HG03135 (cell line): ENCODE measurements at regions not wholly inside any gene's neighbourhood (a gene's known extent, or its start where the extent isn't known, plus 50 kb on each side); places are given as distances from the start of the nearest gene placed in this dataset.

Experiments
- ATAC-seq: cut with Tn5 transposase; IDR thresholded peaks from one replicate; pipeline ENCODE4 v1.9.1; 2021; ENCODE audit warnings: mild to moderate bottlenecking, moderate library complexity; ENCODE audit not compliant: unreplicated experiment

DNA sequence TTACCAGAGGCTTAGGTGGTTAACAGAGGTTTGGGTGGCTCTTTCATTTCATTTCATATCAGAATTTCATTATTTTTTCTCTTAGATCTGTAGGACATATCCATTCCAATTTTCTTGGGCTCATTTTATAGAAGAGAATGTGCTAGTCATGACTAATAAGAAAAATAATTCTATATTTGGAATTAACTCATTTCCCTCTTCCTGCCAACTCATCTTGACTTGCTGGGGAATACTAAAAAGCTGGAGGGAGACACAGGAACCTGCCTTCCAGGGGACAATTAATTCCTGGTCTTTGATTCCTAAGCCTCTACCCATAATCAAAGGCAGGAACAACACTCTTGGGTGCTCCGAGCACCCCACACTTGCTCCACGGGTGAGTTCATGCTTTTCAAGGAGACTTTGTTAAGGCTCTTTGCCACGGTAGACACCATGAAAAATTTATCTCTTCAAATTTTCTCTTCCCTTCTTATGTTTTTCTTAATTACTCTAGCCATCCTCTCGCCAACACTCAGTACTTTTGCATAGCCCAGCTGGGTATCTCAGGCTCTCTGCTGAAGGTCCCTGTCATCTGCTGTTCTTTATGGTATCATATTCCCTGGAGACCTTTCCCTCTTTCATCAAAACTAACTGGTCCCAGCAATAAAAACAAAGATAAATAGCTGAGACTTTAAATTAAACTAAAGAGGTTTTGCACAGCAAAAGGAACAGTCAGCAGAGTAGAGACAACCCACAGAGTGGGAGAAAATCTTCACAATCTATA lies 273.9 kb downstream of the NPR3 start:
- ATAC-seq = no peak

DNA sequence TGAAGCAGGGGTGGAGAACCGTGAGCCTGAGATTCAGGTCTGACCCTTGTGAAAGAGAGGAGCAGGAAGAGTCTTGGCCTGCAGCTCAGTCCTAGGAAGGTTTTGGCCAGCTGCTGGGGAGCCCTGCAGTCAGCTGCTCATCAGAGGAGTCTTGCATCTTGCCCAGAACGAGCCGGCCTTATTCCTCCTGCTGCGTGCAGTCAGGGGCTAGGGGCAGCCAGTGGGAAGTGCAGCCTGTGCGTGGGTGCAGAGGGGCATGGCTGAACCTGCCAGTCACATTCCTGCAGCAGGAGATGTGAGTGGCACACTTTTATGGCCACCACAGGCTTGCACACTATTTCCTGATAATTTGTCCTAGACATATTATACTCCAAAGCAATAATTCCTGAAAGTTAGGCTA lies 278.7 kb downstream of the NPR3 start:
- no peak for ATAC-seq

DNA sequence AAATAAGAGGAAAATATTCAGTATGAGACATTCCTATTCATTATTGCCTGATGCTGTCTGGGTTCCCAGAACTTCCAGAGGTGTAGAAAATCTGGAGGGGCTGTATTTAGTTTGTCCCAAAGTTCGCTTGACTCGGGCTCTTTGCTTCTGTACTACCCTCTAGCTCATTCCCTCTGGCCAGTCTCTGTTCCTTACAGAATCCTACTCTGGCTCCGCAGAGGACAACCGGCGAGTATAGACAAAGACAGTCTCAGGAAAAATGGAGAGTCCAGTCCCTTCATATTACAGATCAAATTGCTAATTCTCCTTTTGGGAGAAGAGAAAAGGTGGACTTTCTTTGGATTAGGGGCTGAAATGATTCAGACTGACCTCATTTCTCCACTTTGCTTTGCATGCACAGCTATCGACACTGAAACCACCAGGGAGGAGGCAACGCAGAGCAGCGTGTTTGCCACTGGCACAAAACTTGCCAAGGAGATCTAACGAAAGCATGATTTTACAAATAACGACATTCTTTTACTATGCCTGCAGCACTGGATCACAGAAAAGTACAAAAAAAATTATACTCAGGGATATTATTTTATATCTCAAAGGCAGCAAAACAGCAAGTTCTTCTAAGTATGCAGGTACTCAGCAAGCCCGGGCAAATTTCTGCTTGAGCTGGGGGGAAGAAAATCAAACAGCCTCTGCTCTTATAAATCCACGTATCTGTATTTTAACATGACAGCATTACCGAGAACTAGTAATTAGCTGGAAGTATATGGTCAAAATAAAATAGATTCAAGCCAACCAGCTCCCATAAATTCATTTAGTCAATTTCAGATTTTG lies 279.7 kb downstream of the NPR3 start:
- ATAC-seq = no peak

DNA sequence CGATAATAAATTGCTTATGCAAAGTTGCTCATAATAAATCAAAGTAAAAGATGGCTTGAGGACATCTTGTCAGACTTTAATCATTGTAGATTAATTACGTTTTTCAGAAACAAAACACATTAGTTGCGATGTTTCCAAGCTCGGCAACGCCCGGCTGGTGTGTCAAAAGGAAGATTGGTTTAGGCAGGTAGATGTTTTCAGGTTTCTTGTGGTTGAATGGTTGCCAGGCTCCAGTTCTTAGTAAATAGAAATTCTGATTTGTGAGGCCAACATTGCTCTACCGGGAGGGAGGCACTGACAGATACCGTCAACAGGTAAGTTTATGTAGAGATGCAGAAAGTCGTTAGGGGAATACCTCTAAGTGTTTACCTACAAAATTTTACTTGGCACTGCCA lies 280.3 kb downstream of the NPR3 start:
- no peak for ATAC-seq

DNA sequence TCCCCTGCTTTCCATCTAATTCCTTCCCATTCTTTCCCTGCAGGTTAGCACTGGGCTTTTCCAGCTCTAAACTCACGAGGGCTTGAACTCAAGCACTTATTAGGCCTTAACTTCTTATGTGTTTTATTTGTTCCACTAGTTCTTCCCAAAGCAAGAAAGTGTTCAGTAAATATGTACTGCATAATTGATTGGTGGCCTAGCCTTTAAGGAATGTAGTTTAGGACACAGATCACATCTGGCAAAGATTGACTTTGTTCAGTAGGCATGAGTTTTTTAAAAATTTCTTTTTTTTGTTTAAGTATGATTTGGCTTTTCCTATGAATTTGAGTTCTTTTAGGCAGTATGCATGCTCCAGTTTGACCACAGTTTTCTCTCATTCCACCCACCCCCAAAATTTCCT lies 285.2 kb downstream of the NPR3 start:
- no peak for ATAC-seq

DNA sequence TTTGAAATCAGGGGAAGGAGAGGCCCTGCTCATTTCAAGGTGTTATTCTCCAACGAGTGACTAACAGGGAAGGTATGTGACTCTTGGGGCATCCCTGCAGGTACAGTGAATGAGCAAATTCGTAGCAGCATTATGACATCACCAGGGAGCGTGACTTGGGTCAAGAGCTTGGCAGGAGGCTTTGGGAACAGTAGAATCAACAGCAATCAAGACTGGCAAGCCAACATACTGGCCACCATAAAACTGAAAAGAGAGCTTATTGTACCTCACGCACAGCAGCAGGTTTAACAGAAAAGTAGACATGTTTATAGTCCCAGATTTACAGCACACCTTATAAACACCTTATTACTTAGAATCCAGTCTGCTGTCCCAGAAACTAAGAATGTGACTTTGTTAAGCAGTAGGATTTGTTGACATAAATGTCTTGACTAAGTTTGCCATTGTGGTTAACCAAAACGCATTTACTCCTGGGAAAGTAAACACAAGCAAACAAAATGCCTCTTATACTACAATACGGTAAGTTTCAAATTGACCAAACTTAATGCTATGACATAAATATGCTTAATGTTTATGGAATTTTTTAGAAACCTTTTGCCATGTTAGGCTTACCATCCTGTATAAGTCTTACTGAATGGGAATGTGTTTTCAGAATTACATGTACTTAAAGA lies 297.8 kb downstream of the NPR3 start:
- no peak for ATAC-seq

DNA sequence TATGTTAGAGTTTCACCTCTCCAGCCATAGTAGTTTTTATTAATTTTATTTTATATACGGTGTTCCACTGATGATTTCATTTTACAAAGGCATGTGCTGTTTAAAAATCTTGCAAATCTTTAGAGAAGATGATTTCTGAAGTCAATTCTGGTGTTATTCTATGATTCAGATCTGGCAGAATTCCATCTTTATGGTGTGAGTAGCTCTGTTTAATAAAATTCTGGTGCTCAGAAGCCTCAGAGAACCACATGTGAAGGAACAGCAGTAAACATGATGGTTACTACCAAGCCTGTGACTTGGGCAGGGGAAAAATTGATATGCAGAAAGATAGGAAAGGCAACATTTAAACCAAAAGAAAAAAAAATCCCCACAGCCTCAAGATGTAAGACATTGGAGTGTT lies 299.7 kb downstream of the NPR3 start:
- ATAC-seq = no peak

DNA sequence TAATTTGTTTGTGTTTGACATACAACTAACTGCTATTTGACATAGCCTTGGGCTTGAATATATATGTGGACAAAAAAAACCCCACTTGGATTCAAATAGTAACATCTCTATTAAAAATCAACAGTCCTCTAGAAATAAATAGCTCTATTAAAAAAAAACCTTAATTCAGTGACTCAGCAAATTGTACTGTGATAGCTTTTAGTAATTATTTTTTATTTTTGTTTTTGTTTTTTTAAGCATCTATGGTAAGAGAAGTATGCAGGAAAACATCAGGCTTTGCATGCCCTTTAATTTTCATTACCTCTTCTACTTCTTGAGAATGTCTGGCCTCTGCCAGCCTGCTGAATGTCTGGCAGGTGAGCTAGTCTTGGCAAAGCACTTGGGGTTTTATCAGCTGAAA lies 300.7 kb downstream of the NPR3 start:
- ATAC-seq = no peak

DNA sequence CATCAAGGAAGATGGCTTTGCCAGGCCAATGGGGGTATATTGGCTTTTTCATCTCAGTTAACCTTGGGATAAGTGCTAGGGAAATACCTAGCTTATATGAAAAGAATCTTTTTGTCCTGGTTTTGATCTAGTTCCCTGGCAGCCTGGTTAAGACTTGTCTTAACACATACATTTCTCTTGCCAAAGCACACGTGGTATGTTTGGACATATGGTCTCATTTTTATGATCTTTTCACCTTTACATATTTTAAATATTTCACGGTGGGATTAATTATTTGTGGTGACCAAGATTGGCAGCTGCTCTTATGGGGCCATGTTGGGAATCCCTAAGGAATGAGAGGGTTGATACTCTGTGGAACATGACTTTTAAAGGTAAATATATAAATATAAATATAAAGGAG lies 312.5 kb downstream of the NPR3 start:
- ATAC-seq = no peak

DNA sequence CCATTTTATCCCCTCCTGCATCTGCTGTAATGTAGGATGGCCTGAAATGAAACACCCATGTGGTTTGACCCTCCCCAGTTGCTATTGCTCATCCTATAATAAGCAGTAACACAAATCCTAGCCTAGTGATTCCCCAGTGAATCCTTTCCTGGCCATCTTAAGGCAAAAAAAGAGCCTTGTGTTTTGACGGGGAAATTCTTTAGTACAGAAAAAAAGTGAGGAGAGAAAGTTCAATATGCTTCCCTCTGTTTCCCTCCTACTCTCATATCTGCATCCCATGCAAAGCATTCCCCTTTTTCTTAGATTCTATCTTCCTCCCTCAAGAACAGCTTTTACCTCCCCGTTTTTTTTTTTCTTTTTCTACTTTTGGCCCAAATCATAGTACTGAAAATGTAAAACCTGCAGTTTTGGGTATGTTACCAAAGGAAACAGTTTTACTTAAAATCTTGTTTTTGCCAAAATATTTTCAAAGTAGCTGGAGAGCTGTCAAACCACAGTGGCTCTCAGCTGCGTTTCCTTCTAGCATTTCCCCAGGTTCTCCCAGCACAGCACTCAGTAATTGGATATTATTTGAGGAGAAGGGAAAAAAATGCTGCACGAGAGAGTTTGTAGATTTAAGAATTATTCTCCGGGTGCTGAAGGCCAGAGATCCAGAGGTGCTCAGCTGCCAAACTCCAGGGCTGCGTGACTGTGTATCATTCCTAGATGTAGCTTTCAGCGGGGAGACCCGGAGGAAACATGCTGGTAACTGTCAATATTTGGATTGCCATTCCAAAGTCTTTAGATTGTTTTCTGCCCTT lies 321.4 kb downstream of the NPR3 start:
- ATAC-seq = no peak

DNA sequence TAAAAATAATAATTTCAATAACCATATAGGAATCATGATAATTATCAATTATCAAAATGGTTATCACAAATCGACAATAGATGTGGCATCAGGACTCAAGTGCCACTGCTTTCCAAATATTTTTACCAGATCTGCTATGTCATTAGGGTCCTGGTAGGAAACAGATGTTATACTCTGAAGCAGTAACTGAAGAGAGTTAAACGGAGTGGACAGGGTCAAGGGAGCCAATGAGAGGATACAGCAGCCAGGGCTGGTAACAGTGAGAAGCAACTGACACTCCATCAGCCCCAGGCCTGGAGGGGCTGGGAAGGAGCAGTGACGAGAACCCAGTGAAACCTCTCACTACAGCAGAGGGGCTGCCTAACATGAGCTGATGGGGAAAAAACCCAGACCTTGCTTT lies 322.4 kb downstream of the NPR3 start:
- ATAC-seq = no peak

DNA sequence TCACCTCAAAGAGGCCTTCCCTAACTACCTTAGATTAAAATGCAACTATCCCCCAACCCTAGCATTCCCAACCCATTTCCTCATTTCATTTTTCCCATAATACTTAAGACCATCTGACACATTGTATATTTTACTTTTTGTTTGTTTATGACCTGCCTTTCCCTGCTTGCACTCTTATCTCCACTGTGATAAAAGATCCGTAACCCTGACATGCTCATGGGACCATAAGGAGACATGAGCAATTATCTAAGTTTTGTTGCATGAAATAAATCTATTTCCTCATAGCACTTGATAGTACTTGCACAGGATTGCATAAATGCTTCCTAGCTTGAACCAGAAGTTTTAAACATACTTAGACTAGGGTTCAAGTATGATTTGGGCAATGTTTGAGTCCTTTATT lies 323.7 kb downstream of the NPR3 start:
- ATAC-seq = no peak

DNA sequence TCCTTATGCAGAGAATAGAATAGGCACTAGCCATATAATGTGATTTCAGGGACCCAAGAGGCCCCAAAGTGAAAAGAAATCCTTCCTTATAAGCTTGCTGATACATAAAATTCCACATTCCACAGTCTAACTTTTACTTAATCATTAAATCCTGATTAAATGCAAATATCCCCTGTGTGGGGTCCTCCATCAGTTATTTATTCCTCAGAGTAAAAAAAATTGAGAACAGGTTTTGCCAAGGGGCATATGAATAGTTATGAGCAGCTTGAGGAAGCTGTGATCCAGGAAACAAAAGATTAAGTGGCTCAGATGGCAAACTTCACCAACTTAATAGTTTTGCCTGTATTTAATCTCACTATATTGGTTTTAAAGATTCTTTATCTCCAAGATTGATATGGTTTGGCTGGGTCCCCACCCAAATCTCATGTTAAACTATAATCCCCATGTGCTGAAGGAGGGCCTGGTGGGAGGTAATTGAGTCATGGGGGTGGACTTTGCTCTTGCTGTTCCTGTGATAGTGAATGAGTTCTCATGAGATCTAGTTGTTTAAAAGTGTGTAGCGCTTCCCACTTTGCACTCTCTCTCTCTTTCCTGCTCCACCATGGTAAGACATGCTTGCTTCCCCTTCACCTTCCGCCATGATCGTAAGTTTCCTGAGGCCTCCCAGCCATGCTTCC lies 324.9 kb downstream of the NPR3 start:
- no peak for ATAC-seq

DNA sequence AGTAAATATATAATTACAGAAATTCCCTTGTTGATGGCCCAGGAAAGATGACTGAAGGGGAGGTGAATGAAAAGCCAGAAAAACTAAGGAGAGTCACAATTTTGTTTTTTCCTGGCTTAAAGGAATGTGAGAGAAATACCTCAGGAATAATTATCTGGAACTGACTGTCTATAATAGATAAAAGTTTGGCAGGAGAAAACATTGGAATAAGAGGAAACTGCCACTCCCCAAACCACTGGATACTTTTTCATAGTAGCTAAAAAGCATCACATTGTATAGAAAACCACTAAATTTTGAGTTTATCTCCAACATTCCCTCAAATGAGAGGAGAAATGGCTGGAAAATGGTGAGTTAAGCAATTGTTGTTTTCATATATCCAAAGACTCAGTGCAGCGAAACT lies 326.0 kb downstream of the NPR3 start:
- no peak for ATAC-seq

DNA sequence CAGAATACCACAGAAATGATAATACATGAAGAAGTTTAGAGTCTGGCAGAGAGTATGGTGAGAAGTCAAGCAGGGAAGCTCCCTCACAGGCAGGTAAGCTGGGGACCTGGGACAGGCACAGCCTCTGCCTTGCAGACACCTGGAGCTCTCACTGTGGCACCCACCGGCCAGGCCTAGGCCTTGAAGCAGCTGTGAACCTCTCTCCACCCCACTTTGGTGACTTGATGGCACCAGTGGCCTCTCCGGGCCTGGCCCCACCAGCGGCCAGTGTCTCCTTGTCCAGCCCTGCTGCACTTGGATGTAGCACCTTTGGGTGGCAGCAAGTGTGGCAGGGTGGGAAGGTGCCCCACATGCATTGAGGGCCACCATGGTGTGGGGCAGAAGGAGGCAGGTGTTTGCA lies 330.5 kb downstream of the NPR3 start:
- no peak for ATAC-seq

DNA sequence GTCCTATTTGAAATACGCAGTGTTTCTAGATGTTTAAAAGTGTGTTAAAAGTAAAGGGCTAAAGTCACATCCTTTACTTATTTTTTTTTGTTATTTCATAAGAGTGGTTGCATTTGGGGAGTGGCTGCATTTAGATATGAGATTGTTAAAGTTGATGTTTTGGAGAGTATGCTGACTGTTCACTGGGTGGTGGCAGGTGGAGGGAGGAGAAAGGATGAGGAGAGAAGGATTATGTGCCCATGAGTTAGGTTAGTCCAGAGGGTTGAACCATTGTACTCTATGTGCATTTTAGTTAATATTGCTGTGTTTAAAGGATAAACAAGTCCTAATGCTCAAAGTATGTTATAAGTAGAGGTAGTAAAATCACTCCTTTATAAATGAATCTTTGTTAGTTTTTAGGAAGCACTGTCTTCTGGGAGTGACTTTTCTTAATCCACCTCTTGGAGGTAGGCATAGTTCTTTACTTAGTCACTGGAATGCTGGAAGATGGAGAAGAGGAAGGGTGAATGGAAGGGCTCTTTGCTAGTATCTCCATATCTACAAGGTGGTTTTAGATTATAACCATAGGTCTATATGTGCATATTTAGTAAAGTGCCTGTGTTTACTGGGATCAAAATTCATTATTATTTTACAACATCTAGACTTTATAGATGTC lies 332.3 kb downstream of the NPR3 start:
- no peak for ATAC-seq

DNA sequence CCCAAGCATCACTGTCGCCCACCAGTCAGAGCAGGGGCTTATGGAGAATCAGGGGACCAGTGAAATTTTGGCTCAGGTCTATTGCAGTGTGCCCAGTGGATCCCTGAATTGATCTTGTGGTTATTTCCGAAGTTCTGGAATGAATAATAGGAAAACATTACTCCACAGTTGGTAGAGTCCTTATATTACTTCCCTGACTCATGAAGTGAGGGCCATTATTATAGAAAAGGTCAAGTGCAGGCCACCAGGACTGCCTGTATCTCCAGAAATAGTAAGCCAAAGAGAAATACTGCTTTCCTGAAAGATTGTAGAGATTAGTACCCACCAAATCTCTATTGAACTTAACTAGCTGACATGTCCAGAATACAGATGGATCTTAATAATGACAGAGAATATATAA lies 335.0 kb downstream of the NPR3 start:
- no peak for ATAC-seq

DNA sequence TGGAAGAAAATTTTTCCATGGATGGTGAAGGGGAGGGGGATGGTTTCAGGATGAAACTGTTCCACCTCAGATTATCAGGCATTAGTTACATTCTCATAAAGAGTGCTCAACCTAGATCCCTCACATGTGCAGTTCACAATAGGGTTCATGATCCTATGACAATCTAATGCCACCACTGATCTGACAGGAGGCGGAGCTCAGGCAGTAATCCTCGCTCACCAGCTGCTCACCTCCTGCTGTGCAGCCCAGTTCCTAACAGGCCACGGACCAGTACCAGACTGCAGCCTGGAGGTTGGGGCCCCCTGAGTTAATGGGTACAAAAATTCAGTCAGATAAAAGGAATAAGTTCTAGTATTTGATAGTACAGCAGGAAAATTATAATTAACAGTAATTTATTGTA lies 337.2 kb downstream of the NPR3 start:
- ATAC-seq = no peak

DNA sequence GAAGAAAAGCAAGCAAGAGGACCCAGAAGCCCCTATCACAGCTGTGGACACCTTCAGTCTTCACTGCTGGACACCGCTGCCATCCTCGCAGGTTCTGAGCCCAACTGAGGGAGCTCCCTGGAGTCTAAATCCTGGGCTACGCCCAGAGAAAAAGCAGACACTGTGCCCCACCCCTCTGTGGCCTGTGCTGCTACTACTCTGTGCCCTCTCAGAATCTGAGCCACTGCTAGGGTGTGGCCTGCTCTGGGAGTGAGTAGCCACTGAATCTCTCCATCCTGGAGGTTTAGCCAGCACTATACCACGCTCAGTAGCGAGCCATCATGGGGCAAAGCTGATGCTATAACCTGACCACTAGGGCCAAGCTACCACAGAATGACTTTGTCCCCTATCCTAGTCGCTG lies 338.2 kb downstream of the NPR3 start:
- ATAC-seq = no peak

DNA sequence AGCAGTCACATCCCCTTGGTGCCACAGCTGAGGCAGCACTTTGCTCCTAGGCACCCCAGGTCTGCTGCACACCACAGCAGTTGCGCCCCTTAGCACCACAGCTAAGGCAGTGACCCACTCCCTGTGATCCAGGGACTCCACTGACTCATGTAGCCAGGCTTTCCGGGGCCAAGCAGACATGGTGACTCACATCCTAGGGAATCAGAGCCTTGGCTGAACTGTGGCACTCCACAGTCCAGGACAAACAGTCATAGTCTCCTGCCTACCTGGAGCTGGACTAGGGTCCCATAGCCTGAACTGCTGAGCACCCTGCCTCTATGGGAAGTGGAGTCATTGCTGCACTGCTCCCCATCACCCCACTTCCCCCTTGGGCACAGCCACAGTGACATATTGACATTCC lies 338.7 kb downstream of the NPR3 start:
- ATAC-seq = no peak
